ENCODE measurements at regions not wholly inside any gene's neighbourhood (a gene's known extent, or its start where the extent isn't known, plus 50 kb on each side); places are given as distances from the start of the nearest gene placed in this dataset.

DNA sequence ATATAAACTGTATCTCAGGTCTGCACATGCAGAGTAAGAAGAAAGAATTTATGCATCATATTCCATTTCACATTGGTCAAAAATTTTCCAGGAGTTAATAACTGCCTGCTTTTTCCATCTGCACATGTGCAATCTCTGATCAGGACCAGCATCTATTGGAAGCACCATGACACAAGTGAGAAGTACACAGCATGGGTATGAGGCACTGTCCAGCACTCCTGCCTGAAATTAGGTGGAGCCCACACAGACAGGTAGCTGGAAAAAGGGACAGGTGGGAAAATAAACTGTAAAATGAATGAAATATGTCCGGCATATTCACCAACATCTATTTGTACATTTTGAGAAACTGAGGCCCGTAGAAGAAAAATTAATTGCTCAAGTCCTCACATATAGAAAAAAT is 609.2 kb upstream of the NXPH2 start:
- DNase-seq, result no peak

DNA sequence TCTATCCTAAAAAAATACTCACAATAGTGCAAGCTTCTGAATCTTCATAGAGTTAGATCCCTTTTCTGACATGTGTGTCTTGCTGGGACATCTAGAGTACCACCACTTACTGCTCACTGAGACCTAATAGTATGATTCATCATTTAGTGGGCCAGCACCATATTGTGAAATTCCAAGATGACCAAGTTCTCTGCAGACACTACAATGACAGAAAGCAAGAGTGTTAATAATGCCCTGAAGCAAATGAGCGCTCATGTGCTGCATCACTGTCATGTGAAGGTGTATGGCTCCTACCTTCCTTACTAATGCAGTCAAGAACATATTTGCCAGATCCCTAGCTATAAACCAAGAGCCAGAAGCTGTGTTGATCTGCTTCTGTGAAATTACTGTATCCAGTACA is 606.2 kb upstream of the NXPH2 start:
- no peak for DNase-seq

- no peak for DNase-seq
Observed at GRCh38 chr2:139383532-139383931, 603.3 kb upstream of the NXPH2 start.

DNA sequence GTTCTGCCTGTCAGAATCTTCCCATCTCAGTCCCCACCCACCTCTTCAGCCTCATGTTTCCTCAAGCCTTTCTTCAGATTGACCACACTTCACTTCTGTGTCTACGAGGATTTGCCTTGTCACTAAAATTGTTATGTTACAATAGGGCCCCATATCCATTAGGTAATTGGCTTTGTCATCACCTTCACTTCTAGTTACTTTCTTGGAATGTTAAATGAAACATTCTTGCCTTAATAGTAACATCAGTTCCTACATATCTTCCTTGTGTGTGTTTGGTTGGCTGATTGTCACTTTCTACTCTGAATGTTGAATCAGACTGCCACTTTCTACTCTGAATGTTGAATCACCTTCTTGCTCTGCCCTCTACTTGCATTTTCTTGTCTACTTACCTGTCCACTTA is 599.9 kb upstream of the NXPH2 start:
- no peak for DNase-seq

DNA sequence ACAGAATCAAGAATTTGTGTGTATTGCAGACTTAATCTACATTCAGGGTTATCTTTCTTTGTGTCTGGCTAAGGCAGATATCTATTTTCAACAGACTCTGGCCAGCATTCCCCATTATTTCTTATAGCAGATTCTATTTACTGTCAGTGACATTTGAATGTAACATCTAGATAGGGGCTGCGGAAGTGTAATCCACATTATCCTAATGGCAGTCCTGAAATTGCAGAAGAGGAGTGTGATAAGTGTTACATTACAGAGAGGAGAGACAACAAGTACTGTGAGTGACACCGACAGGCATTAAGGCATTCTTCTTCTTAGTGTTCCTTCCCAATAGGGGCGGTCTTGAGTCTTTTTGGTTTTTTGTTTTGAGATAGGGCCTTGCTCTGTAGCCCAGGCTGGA is 598.2 kb upstream of the NXPH2 start:
- no peak for DNase-seq

- DNase-seq, result no peak
Observed at GRCh38 chr2:139374296-139374850, 594.2 kb upstream of the NXPH2 start.

- DNase-seq, result no peak
Observed at GRCh38 chr2:139369423-139370409, 589.5 kb upstream of the NXPH2 start.

- DNase-seq, result no peak
Observed at GRCh38 chr2:139367416-139367815, 587.2 kb upstream of the NXPH2 start.

DNA sequence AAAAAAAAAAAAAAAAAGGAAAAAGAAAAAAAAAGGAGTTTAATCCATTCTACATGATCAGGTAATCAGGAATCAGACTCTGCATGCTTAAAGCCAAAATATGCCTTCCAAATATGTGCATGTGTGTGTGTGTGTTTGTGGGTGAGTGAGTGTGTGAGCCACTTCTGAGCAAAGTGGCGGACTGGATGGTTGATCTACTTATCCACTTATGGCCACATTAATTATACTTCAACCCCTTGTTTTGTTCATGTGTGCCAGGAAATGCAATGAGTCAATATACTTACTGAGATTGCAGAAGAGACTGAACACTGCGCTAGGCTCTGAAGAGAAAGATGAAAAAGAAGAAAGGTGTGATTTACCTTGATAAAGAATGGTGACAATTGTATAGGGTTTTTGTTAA is 586.5 kb upstream of the NXPH2 start:
- DNase-seq, result no peak

- no peak for DNase-seq
Observed at GRCh38 chr2:139365189-139365588, 585.0 kb upstream of the NXPH2 start.

DNA sequence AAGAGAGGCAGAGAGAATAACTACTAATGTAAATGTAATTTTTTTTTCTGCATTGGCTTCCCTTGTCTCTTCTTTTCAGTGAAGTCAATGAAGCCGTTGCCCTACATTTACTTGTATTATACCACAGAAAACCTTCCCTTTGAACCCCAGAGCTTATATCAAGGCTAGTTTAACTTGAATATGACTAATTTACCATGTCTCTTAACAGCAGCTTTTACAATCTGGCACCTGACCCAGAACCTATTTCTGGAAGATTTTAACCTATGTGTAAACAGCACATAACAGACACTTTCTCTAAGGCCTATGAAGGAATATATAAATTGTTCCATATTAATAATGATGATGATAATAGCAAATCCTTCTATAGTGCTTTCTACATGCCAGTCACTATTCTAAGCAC is 580.5 kb upstream of the NXPH2 start:
- DNase-seq, result no peak

- no peak for DNase-seq
Observed at GRCh38 chr2:139359818-139360217, 579.6 kb upstream of the NXPH2 start.

DNA sequence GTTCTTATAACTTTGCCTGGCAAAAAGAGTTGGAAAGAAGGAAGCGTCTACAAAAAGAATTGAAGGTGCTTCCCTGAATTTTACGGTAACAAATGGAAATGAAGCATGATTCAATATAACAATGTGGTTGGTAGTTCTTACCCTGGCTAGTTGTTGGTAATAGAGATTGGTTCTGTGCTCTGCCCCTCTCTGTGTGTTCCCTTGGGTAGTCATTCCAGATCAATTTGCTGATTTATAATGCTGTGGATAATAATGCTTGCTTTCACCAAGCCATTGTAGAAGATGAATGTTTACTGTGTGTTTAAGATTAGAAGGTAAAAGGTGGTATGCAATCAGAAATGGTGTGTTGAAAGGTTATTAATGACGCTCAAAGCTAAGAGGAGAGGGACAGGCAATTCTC is 577.8 kb upstream of the NXPH2 start:
- DNase-seq, result no peak

- DNase-seq, result no peak
Observed at GRCh38 chr2:139354518-139354917, 574.3 kb upstream of the NXPH2 start.

- DNase-seq, result peak; percentile 38
Observed at GRCh38 chr2:139353874-139354273, 573.7 kb upstream of the NXPH2 start.

- DNase-seq, result no peak
Observed at GRCh38 chr2:139317259-139317658, 537.1 kb upstream of the NXPH2 start.

- no peak for DNase-seq
Observed at GRCh38 chr2:139314059-139314458, 533.9 kb upstream of the NXPH2 start.

DNA sequence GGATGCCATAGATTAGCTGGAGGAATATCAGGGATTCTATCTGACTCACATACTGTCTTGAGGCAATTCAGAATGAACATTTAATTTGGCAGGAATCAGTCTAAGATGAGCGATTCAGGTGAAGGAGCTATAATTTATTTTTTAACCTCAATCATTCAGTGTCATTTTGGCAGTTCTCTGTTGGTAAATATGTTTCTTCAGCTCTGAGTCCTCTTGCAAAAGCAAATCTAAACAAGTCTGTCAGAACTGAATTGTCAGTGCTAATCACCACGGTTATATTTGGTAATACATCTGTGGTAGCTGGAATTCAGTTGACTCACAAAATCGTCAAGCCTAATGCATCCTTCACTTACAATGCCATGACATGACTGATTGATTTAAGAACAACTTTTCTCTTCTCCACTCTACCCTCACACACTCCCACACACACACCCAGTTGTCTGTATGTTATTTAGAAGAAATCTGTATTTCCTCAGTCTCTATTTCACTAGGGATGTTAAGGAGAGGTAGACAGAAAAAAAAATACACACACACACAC is 516.6 kb upstream of the NXPH2 start:
- DNase-seq, result no peak

GRCh38 chr2:139293992-139294548 is 513.9 kb upstream of the NXPH2 start:
- no peak for DNase-seq

DNA sequence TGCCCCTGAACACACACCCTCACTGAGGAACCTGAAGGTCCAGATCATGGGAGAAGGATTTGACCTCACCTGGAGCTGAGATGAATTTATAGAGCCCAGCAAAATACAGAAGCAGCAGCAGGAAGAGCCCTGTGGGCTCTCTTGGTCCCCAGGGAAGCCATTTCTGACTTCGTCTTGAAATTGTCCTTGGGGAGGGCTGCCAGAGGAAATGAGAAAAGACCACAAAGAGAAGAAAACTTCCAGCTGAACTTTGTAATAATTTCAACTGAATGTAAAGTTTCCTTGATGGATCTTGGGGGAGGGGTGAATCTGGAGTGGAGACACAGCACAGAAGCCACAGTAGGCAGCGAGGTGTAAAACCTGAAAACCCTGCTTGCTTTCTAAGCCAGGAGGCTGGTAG is 500.9 kb upstream of the NXPH2 start:
- no peak for DNase-seq

GRCh38 chr2:139271879-139272278 is 491.7 kb upstream of the NXPH2 start:
- DNase-seq, result no peak

DNA sequence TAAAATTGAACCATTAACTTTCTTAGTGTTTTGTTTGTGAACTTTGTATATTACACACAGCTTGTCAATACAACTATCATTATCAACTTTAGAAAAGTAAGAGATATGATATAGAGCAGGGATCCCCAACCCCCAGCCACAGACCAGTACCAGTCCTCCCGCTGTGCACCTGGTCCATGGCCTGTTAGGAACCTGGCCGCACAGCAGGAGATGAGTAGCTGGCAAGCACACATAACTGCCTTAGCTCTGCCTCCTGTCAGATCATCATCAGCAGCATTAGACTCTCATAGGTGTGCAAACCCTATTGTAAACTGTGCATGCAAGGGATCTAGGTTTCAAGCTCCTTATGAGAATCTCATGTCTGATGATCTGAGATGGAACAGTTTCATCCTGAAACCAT is 491.0 kb upstream of the NXPH2 start:
- no peak for DNase-seq

DNA sequence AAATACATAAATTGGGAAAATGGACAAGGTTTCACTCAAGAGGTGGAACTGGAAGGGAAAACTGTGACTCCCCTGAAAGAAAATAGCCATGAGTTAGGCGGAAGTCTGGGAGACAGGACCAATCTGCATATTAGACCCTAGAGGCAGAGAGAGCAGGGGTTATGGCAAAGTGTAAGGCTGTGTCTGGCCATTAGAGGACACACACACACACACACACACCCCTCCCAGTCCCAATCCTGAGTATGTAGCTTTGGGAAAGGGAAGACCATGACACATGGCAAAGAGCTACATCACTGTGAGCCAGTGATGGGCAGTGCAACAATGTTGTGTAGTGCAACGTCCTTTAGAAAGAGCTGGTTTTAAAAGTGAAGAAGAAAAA is 479.9 kb upstream of the NXPH2 start:
- DNase-seq, result no peak

DNA sequence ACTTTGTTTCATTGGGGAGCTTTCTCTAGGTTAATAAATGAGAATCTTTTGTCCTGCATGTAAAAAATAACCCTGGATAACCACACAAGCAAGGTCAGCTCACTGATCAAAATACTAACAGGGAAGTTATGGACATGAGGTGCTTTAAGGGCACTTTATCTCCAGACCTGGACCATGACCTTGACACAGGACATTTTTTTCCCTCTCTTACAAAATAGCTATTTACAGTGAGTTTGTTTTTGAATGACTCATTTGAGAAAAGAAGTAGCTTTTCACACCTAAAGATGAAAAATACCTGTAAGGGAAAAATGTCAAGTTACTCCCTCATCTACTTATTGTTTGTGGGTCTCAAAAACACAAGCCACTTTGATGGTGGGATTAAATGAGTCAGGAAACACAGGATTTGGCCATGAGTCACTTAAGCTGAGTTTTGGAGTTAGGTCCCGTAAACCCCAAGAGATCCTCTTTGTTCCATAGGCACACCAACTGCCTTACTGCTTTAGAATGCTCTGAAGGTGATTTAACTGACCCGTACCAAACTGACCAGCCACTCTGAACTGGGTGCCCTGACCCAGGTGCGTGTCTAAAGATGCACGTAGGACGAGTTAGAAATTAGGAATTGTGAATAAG is 479.3 kb upstream of the NXPH2 start:
- no peak for DNase-seq

All from NCI-H524 treated with DMSO at 0.1 percent for 48 hours (cell line).